ENCODE measurements at regions not wholly inside any gene's neighbourhood (a gene's known extent, or its start where the extent isn't known, plus 50 kb on each side); places are given as distances from the start of the nearest gene placed in this dataset.
"Not testable (repeated sequence)": the region's sequence is repeated elsewhere in the genome, so short reads cannot be mapped to it uniquely, and the experiment has no call there.

DNA sequence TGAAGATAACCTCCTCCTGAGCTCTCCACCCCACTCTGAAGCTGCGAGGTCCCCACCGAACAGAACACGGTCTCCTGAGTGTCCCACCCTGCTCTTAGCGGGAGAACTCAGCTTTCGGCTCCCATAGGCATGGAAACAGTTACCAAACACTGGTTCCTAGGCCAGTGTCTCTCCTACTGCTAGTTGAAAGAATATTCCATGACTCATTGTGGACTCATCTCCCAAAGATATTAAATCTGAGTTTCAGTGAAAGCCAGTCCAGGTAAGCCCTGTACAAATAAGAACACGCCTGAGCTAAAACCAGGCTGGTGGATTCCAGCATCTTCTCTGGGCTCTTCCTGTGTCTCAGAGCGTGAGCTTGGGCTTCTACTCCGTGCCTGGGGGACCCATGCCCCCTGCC is 107.5 kb upstream of the CLDN14 start:
- in situ Hi-C loops (cut with MboI; ENCODE audit: low pct_unique_long_range_greater_than_20kb, low sequenced_read_pairs), result no loop called here
- DNase-seq, result no peak

DNA sequence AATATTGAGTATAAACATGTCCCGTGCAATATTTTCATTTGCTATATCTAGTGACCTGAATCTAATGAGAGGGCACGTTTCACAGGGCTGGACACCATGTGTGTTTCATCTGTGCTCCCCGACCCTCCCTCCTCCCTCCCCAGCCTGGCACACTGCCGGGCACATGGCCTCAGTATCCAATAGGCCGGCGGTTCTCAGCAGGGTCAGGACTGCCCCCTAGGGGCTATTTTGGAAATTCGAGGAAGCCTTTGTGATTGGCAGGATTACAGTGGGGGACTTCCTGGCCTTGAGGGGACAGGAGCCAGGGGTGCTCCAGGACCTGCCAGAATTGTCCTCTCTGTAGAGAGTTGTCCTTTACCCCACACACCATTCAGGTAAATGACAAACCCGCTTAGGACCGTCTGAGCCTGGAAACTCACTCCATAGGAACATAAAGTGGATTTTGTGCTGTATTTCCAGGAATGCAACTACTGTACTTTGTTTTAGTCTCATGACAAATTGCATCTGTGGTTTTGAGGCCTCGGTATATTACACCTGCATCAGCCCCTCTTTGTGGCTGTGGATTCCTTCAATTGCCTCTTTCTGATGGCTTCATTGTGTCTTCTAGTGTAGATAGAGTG is 109.5 kb upstream of the SIM2 start:
- in situ Hi-C loops (cut with MboI; ENCODE audit: low pct_unique_long_range_greater_than_20kb, low sequenced_read_pairs), result no loop called here
- DNase-seq, result peak; percentile 64

DNA sequence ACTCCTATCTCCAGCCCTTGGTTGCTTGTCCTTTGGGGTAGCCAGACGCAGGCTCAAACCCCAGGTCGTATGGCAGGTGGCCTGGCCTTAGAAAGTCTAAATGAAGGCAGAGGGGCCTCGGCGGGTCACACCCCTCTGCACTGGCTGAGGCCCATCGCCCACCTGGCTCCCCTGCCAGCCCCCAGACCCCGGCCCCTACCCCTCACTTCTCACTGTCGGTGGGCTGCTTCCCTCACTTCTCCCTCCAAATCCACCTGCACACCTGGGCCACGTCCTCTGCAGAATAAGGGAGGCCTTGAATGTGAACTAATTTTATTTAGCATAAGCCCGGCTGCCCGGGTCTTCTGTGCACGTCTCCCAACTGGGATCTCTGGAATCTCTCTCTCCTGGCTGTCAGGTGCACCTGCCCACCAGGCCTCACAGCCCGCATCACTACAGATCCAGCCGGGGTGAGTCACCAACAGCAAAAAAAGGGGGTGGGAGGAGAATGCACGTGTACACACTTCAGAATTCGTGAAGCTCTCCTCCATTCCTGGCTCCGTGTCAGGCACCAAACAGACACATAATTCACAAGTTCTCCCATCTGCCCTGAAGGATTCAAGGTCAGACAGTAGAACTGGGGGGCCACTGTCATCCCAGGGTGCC is 107.5 kb upstream of the SIM2 start:
- DNase-seq, result no peak
- in situ Hi-C loops (cut with MboI; ENCODE audit: low pct_unique_long_range_greater_than_20kb, low sequenced_read_pairs), result no loop called here

DNA sequence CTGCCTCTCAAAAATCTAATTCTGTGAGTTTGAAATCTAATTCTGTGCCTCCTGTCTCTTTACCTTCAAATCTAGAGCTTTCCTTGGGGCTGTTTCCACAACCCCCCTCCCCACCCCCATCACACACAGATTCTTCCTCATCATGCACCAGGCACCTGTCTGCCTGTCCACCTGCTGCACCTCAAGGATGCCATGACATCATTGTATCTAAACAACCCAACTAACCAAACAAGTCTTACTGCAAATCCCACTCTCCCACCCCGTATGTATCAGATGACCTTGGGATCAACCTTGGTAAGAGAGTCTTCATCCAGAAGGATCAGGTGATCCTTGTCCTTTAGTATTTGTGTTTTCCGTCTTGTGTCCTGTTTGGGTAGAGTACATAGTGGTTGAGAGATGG is 102.7 kb upstream of the SIM2 start:
- no peak for DNase-seq
- in situ Hi-C loops (cut with MboI; ENCODE audit: low pct_unique_long_range_greater_than_20kb, low sequenced_read_pairs), result no loop called here

DNA sequence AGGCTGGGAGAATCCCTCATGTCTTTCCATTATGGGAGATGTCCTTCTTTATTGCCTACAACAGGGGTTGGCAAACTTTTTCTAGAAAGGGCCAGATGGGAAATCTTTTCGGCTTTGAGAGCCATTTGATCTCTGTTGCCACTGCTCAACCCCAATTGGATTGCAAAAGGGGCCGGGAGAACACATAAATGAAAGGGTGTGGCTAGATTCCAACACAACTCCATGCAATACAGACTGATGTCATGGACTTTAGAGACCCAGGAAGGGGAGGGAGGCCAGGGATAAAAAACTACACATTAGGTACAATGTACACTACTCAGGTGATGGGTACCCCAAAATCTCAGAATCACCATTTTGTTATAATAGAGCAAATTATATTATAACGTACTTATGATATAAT is 97.6 kb upstream of the SIM2 start:
- in situ Hi-C loops (cut with MboI; ENCODE audit: low pct_unique_long_range_greater_than_20kb, low sequenced_read_pairs), result no loop called here
- DNase-seq, result no peak

DNA sequence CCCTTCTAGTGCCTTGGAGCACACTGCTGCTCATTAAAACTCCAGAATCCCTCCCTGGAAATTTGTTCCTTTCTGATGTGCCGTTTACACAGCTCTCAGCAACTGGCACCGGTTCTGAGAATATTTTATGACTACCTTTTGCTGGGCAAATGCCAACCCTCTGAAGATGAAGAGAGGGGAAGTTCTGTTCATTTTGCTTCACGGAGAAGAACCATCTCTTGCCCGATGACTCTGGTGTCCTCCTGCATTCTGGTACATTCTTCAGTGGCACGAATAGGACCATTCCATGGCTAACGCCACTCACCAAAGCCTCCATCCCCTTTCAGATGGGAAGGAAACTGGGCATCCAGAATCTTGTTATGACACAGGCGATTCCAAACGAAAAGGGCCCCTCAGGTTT is 96.2 kb upstream of the SIM2 start:
- in situ Hi-C loops (cut with MboI; ENCODE audit: low pct_unique_long_range_greater_than_20kb, low sequenced_read_pairs), result no loop called here
- no peak for DNase-seq

DNA sequence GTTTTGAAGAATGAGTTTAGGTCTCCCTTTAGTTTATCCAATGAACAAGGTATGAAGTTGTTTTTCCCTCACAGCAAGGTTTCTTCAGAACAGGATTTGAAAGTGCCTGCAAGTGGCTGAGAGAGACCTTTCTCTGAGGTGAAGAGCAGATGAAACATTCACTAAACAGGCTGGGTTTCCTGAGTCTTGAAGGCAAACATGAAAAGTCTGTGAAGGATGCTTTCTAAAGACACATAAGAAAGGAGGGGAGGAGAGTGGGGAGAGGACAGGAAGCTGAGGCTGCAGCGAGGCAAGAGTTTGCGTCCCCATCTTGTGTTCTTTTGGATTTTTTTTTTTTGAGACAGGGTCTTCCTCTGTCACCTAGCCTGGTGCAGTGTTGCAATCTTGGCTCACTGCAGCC is 95.7 kb upstream of the SIM2 start:
- DNase-seq, result no peak
- in situ Hi-C loops (cut with MboI; ENCODE audit: low pct_unique_long_range_greater_than_20kb, low sequenced_read_pairs), result no loop called here

DNA sequence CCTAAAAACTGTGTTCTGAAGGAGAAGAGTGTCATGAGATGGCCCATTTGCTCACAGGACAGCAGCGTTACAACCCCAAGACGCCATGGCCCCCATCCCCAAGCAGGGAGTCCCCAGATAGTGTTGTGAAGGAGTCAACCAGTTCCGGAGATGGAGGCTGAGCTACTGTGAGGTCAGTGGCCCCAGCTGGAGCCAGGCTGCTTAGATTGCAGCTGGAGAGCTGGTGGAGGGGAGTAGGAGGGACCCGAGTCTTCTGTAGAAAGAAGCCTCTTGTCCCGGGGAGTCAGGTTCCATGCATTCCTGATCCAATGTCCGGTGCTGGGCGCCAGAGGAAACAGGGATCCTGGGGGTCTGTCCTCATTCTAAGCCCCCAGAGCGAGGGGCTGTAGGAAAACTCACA is 93.5 kb upstream of the SIM2 start:
- in situ Hi-C loops (cut with MboI; ENCODE audit: low pct_unique_long_range_greater_than_20kb, low sequenced_read_pairs), result no loop called here
- DNase-seq, result no peak

DNA sequence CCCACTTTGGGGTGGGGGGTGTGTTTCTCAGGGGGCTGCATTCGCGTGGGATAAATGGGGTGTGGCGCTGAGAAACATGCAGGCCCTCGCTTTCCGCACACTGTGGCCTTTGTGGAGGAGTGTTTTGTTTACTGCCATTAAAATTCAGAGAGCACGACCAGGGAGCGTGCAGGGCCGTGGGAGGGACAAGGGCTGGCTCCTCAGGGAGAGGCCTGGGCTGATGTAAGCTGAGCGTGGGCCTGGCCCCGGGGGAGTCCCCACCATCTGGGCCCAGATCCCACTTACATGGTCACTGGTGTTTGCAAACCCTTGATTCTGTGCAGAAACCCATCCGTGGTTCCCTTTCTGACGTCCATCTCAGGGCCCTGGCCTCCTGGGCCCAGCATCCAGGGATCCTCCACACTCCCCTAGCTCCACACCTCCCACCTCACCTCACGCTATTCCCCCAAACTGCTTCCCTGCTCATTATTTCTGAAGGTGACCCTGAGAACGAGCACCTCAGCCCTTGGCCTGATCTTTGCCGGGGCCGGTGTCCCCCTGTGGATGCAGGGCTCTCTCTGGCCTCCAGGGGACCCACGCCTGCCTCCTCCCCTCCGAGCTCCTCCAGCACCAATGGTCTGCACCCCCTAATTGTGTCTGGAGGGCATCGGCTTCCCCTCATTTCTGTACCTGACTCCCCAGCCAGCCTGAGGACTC is 92.5 kb upstream of the SIM2 start:
- in situ Hi-C loops (cut with MboI; ENCODE audit: low pct_unique_long_range_greater_than_20kb, low sequenced_read_pairs), result no loop called here
- no peak for DNase-seq

DNA sequence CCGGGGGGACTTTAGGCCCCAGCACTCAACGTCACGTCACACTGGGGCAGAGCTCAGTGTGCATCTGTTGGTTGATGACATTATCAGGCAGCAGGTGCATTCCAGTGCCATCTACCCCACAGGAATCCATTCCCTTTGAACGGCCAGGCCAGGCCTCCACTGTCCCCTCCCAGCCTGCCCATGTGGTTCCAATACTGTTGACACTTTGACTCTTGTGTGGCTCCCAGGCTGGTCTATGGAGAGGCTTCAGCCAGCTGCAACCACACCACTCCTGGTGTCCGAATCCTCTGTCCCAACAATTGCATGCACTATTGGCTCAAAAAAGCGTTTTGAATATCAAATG is 92.0 kb upstream of the SIM2 start:
- no peak for DNase-seq
- in situ Hi-C loops (cut with MboI; ENCODE audit: low pct_unique_long_range_greater_than_20kb, low sequenced_read_pairs), result no loop called here

DNA sequence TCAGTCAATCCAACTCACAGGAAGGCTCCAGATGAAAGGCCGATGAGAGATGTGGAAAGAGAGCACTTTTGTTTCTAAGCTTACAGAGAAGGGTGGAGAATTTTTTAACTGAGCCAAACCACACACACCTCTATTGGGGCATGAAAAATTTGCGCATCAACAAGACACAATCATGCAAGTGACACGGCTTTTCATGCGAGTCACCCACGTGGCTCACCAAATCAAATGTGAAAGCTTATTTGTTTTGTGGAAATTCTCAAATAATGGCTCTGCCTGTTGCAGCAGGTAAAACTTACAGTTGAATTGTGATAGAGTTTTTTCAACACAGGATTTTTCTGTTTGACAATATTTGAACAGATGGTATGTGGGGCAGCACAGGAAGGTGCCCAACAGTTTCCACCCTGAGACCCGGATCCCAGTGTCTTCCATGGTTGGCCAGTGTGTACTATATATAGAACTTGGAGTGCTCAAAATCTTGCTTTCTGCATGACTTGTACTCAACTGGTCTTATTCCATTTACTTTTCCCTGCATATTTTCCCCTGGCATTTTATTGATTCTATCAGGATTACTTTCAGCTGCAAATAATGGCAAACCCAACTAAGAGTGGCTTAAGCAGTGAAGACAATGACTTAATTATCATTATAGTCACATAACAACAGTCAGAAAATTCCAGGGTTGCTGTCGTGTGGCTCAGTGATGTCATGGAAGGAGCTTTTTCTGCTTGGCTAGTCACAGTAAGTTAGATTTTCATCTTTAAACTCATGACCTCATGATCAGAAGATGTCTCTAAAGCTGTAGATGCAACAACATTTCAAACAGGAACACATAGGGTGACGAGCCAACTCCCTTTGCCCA is 90.6 kb upstream of the SIM2 start:
- no peak for DNase-seq
- in situ Hi-C loops (cut with MboI; ENCODE audit: low pct_unique_long_range_greater_than_20kb, low sequenced_read_pairs), result no loop called here

DNA sequence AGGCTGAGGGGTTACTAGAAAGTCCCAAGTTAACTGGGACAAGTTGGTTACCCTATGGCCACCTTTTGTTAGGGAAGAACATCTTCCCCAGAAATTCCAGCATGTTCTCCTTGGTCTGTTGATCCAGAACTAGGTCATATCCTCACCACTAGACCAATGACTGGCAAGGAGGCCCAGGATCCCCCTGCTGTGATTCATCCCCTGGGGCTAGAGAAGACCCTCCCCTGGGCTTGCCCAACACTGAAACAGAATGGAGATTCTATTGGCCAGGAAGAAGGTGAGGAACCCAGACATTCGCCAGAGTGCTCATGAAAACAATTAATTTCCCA is 90.1 kb upstream of the SIM2 start:
- no peak for DNase-seq
- in situ Hi-C loops (cut with MboI; ENCODE audit: low pct_unique_long_range_greater_than_20kb, low sequenced_read_pairs), result no loop called here

DNA sequence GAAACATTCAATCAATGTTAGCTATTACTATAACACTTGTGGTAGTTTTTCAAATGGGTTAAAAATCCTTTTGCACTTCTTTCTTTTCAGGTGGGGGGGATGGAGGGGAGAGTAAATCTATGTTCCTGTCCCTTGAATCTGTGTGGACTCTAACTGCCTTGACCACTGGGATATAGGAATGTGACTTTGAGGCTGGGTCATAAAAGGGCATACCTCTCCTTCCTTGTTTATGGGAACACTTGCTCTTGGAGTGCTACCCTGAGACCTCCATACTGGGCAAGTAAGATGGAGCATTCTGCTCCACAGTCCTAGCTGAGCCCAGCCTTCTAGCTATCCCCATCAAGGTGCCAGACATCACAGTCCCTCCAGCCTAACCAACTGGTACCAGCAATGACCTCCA is 89.3 kb upstream of the SIM2 start:
- DNase-seq, result no peak
- in situ Hi-C loops (cut with MboI; ENCODE audit: low pct_unique_long_range_greater_than_20kb, low sequenced_read_pairs), result no loop called here

DNA sequence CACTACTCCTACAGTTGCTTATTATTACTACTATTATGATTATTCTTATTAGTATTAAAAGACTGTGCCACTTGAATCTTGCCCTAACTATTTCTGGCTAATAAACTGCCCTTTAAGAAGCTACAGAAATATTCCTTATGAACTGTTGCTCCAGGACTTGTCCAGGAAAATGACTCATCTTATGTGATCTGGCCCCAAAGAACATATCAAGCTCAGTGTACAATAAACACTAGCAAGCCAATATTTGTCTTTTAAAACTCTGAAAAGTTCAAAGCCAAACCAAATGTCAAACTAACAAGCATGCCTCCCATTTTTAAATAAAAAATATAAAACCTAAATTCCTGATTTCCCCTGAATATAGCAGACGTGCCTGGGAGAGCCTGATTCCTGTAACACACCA is 88.7 kb upstream of the SIM2 start:
- in situ Hi-C loops (cut with MboI; ENCODE audit: low pct_unique_long_range_greater_than_20kb, low sequenced_read_pairs), result no loop called here
- no peak for DNase-seq

DNA sequence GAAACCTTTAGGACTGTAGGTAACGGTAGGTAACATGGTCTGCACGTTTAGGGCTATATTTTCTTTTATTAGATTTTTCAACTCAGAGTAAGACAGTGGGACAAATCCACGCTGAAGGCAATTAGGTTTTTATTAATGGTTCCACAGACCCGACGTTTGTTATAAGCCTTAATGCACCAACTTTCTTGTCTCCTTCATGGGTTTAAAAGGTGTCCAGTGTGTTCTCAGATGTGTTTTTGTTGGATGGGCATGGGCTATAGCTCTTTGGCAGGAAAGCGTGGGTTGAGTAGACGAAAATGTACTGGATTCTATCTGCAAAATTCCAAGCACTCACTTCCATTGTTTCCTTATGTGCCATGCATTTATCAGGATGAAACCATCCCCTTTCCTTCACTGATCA is 88.0 kb upstream of the SIM2 start:
- DNase-seq, result no peak
- in situ Hi-C loops (cut with MboI; ENCODE audit: low pct_unique_long_range_greater_than_20kb, low sequenced_read_pairs), result no loop called here

DNA sequence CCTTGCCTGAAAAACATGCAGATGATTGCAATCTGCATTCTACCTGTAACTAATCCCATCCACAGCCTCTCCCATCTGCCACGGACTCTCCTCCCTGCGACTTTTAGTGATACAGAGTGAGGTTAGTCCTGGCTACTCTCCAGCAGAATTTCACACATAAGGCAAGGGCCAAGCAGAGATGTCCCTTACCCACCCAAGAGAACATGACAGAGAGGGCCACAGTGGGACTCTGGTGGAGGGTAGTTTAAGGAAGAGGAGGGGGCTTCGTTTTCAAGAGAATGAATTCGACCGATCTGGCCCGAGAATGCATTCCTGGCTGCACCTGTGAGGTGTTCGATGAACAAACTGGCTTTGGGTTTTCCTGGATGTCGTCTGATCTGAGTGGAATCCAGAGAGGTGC is 87.5 kb upstream of the SIM2 start:
- in situ Hi-C loops (cut with MboI; ENCODE audit: low pct_unique_long_range_greater_than_20kb, low sequenced_read_pairs), result no loop called here
- DNase-seq, result no peak

DNA sequence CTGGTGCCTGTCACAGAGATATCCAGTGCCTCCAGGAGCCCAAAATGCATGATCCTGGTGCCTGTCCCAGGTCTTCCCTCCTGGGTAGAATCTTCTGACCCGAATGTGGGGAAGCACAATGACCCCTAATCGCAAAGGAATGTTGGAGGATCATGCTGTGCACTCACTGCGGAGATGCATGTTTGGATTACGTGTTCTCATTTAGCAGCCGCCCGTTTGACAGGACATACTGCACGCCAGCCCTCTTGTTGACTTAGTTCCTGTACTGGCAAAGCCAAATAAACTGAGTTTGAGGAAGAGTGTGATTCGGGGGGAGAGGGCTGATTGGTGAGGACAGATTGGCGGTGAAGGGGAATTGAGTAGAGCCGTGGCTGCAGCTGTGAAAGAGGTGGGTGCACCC is 85.9 kb upstream of the SIM2 start:
- DNase-seq, result no peak
- in situ Hi-C loops (cut with MboI; ENCODE audit: low pct_unique_long_range_greater_than_20kb, low sequenced_read_pairs), result no loop called here

DNA sequence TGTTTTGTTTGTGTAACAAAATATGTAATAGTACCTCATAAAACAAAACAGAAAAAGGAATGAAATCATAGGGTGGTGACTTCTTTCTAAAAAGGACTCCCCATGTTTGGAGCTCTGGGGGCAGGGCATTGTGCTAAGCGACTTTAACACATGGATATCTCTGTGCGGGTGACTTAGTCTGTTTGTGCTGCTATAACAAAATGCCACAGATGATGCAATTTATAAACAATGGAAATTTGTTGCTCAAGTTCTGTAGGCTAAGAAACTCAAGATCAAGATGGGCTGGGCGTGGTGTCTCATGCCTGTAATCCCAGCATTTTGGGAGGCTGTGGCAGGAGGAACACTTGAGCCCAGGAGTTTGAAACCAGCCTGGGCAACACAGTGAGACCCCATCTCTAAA is 85.4 kb upstream of the SIM2 start:
- in situ Hi-C loops (cut with MboI; ENCODE audit: low pct_unique_long_range_greater_than_20kb, low sequenced_read_pairs), result no loop called here
- DNase-seq, result no peak

DNA sequence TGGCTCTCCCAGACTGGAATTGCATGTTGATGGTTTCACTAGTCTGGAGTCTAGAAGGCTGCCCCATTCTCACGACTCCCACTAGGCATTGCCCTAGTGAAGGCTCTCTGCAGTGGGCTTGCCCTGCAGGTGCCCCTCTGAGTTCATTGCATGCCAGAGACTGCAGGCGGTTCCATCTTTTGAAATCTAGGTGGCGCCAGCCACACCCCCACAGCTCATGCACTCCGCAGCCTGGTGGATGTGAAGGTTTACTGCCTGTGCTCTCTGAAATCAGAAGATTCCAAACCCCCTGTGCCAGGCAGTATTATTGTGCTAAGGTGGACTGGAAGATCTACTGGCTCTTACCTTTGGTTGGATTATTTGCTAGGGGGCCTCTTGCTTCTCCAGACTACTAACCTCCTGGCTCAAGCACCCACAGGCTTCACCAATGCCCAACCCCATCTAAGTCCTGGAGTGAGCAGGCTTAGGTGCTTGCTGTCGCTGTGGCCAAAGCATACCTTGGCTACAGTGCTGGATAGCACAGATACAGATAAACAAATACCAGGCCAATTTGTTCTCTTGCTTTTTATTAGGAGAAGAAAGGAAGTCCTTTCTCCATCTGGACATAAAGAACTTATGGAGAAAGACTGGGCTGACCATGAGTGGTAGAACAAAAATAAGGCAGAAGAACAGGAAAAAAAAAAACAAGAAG is 83.5 kb upstream of the SIM2 start:
- peak; percentile 32 for DNase-seq
- in situ Hi-C loops (cut with MboI; ENCODE audit: low pct_unique_long_range_greater_than_20kb, low sequenced_read_pairs), result no loop called here

DNA sequence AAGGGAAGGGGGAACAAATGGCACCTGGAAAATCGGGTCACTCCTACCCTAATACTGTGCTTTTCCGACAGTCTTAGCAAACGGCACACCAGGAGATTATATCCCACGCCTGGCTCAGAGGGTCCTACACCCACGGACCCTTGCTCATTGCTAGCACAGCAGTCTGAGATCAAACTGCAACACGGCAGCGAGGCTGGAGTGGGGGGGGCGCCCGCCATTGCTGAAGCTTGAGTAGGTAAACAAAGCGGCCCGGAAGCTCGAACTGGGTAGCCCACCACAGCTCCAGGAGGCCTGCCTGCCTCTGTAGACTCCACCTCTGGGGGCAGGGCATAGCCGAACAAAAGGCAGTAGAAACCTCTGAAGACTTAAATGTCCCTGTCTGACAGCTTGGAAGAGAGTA is 82.1 kb upstream of the SIM2 start:
- DNase-seq; in situ Hi-C loops (cut with MboI; ENCODE audit: low pct_unique_long_range_greater_than_20kb, low sequenced_read_pairs): not testable (repeated sequence)
